ENCODE measurements at regions not wholly inside any gene's neighbourhood (a gene's known extent, or its start where the extent isn't known, plus 50 kb on each side); places are given as distances from the start of the nearest gene placed in this dataset.

- TF ChIP-seq RNF2 (IDR thresholded peaks at IDR 0.05; ENCODE audit: borderline replicate concordance, low read depth) (no peak), CTCF (IDR thresholded peaks at IDR 0.05) (no peak), POLR2A (IDR thresholded peaks at IDR 0.05; ENCODE audit: low read length) (no peak), BHLHE40 (IDR thresholded peaks at IDR 0.05; ENCODE audit: low read depth, low read length) (no peak), JUN (IDR thresholded peaks at IDR 0.05) (no peak), RAD21 (conservative IDR thresholded peaks at IDR 0.05 in 1 of 2, IDR thresholded peaks at IDR 0.05 in 1 of 2) (no peak), SMC3 (IDR thresholded peaks at IDR 0.05) (no peak), SREBF2 (IDR thresholded peaks at IDR 0.05) (no peak), REST (IDR thresholded peaks at IDR 0.05) (no peak), ZSCAN20 (CRISPR knock-in tag; IDR thresholded peaks at IDR 0.05) (no peak)
Observed at GRCh38 chr1:14318830-14319229, 279.7 kb upstream of the KAZN start.
